ENCODE measurements at regions not wholly inside any gene's neighbourhood (a gene's known extent, or its start where the extent isn't known, plus 50 kb on each side); places are given as distances from the start of the nearest gene placed in this dataset.

- DNase-seq (ENCODE audit: insufficient read length, low spot score) (no peak), FAIRE-seq (no peak)
- no peak for TF ChIP-seq POLR2A (IDR thresholded peaks at IDR 0.05; ENCODE audit: low read depth, low read length)
Measured at GRCh38 chr10:28774051-28774995, 97.0 kb downstream of the BAMBI start.

- FAIRE-seq (no peak), DNase-seq (ENCODE audit: insufficient read length, low spot score) (no peak)
- no peak for TF ChIP-seq POLR2A (IDR thresholded peaks at IDR 0.05; ENCODE audit: low read depth, low read length)
Measured at GRCh38 chr10:28775773-28776172, 98.5 kb downstream of the BAMBI start.

- no peak for FAIRE-seq
- no peak for TF ChIP-seq POLR2A (IDR thresholded peaks at IDR 0.05; ENCODE audit: low read depth, low read length)
- DNase-seq (ENCODE audit: insufficient read length, low spot score): no peak
Measured at GRCh38 chr10:28776519-28776918, 99.2 kb downstream of the BAMBI start.

GRCh38 chr10:28777911-28778310 is 100.6 kb downstream of the BAMBI start:
- no peak for TF ChIP-seq POLR2A (IDR thresholded peaks at IDR 0.05; ENCODE audit: low read depth, low read length)
- FAIRE-seq (no peak), DNase-seq (ENCODE audit: insufficient read length, low spot score) (no peak)

GRCh38 chr10:28778524-28778923 is 101.2 kb downstream of the BAMBI start:
- no peak for TF ChIP-seq POLR2A (IDR thresholded peaks at IDR 0.05; ENCODE audit: low read depth, low read length)
- FAIRE-seq (no peak), DNase-seq (ENCODE audit: insufficient read length, low spot score) (no peak)

- DNase-seq (ENCODE audit: insufficient read length, low spot score): no peak
- no peak for FAIRE-seq
- TF ChIP-seq POLR2A (IDR thresholded peaks at IDR 0.05; ENCODE audit: low read depth, low read length): no peak
Measured at GRCh38 chr10:28781296-28781695, 104.0 kb downstream of the BAMBI start.

- no peak for TF ChIP-seq POLR2A (IDR thresholded peaks at IDR 0.05; ENCODE audit: low read depth, low read length)
- DNase-seq (ENCODE audit: insufficient read length, low spot score) (no peak), FAIRE-seq (no peak)
Measured at GRCh38 chr10:28783087-28783486, 105.8 kb downstream of the BAMBI start.

- FAIRE-seq: no peak
- no peak for TF ChIP-seq POLR2A (IDR thresholded peaks at IDR 0.05; ENCODE audit: low read depth, low read length)
- no peak for DNase-seq (ENCODE audit: insufficient read length, low spot score)
Measured at GRCh38 chr10:28785018-28785417, 107.7 kb downstream of the BAMBI start.

- FAIRE-seq (no peak), DNase-seq (ENCODE audit: insufficient read length, low spot score) (no peak)
- TF ChIP-seq POLR2A (IDR thresholded peaks at IDR 0.05; ENCODE audit: low read depth, low read length): no peak
Measured at GRCh38 chr10:28788252-28788651, 110.9 kb downstream of the BAMBI start.

GRCh38 chr10:28788762-28789161 is 111.4 kb downstream of the BAMBI start:
- no peak for TF ChIP-seq POLR2A (IDR thresholded peaks at IDR 0.05; ENCODE audit: low read depth, low read length)
- DNase-seq (ENCODE audit: insufficient read length, low spot score) (no peak), FAIRE-seq (no peak)

GRCh38 chr10:28790146-28790545 is 112.8 kb downstream of the BAMBI start:
- FAIRE-seq (no peak), DNase-seq (ENCODE audit: insufficient read length, low spot score) (no peak)
- TF ChIP-seq POLR2A (IDR thresholded peaks at IDR 0.05; ENCODE audit: low read depth, low read length): no peak

- FAIRE-seq (no peak), DNase-seq (ENCODE audit: insufficient read length, low spot score) (no peak)
- TF ChIP-seq POLR2A (IDR thresholded peaks at IDR 0.05; ENCODE audit: low read depth, low read length): no peak
Measured at GRCh38 chr10:28793482-28793881, 116.2 kb downstream of the BAMBI start.

- DNase-seq (ENCODE audit: insufficient read length, low spot score): no peak
- FAIRE-seq: no peak
- no peak for TF ChIP-seq POLR2A (IDR thresholded peaks at IDR 0.05; ENCODE audit: low read depth, low read length)
Measured at GRCh38 chr10:28794986-28795385, 117.7 kb downstream of the BAMBI start.

- TF ChIP-seq POLR2A (IDR thresholded peaks at IDR 0.05; ENCODE audit: low read depth, low read length): no peak
- no peak for DNase-seq (ENCODE audit: insufficient read length, low spot score)
- no peak for FAIRE-seq
Measured at GRCh38 chr10:28796606-28797512, 119.5 kb downstream of the BAMBI start.

All from H54 (cell line).